HEK293 (cell line): ENCODE measurements at regions not wholly inside any gene's neighbourhood (a gene's known extent, or its start where the extent isn't known, plus 50 kb on each side); places are given as distances from the start of the nearest gene placed in this dataset.

Experiments used
- ATF2 ChIP-seq: fragments of 450-650 bp; formaldehyde crosslinking; IDR thresholded peaks from 2 replicates; pipeline ENCODE4 v1.5.1; 2016; ENCODE audit warnings: missing biosample characterization, missing genetic modification characterization, low read depth
- CTCF ChIP-seq: fragments of 450-650 bp; formaldehyde crosslinking; IDR thresholded peaks from 2 replicates; pipeline ENCODE4 v1.5.1; 2016; ENCODE audit warnings: missing biosample characterization, missing genetic modification characterization
- OVOL3 ChIP-seq: fragments of 450-650 bp; formaldehyde crosslinking; IDR thresholded peaks from 2 replicates; pipeline ENCODE4 v1.5.1; 2016; ENCODE audit warnings: missing biosample characterization, missing genetic modification characterization
- PATZ1 ChIP-seq: fragments of 450-650 bp; formaldehyde crosslinking; IDR thresholded peaks from 2 replicates; pipeline ENCODE4 v1.5.1; 2016; ENCODE audit warnings: missing biosample characterization, missing genetic modification characterization
- ZBTB17 ChIP-seq: fragments of 450-650 bp; formaldehyde crosslinking; IDR thresholded peaks from 2 replicates; pipeline ENCODE4 v1.5.1; 2016; ENCODE audit warnings: missing biosample characterization, missing genetic modification characterization
- ZBTB6 ChIP-seq: fragments of 450-650 bp; formaldehyde crosslinking; IDR thresholded peaks from 2 replicates; pipeline ENCODE4 v1.5.1; 2017; ENCODE audit warnings: missing biosample characterization, missing genetic modification characterization
- ZNF133 ChIP-seq: fragments of 450-650 bp; formaldehyde crosslinking; IDR thresholded peaks from 2 replicates; pipeline ENCODE4 v1.5.1; 2016; ENCODE audit warnings: missing biosample characterization, missing genetic modification characterization
- ZNF398 ChIP-seq: fragments of 450-650 bp; formaldehyde crosslinking; IDR thresholded peaks from 2 replicates; pipeline ENCODE4 v1.5.1; 2017; ENCODE audit warnings: missing biosample characterization, missing genetic modification characterization
- ZNF518A ChIP-seq: fragments of 450-650 bp; formaldehyde crosslinking; conservative IDR thresholded peaks from 2 replicates; pipeline ENCODE4 v1.5.1; 2016; ENCODE audit warnings: low read depth, missing biosample characterization, missing genetic modification characterization
- ZNF530 ChIP-seq: fragments of 450-650 bp; formaldehyde crosslinking; IDR thresholded peaks from 2 replicates; pipeline ENCODE4 v1.5.1; 2016; ENCODE audit warnings: low read depth, missing biosample characterization, missing genetic modification characterization
- ZNF670 ChIP-seq: fragments of 450-650 bp; formaldehyde crosslinking; IDR thresholded peaks from 2 replicates; pipeline ENCODE4 v1.5.1; 2016; ENCODE audit warnings: missing biosample characterization, missing genetic modification characterization, low read depth
- ZNF768 ChIP-seq: fragments of 450-650 bp; formaldehyde crosslinking; IDR thresholded peaks from 2 replicates; pipeline ENCODE4 v1.5.1; 2018; ENCODE audit warnings: missing biosample characterization, mild to moderate bottlenecking, missing genetic modification characterization

GRCh38 chr14:71366861-71367260 is 459.6 kb downstream of the PCNX1 start:
- TF ChIP-seq PATZ1 (tag by site-specific recombination), result no peak
- TF ChIP-seq ZNF518A (tag by site-specific recombination), result no peak
- TF ChIP-seq ZNF768 (tag by site-specific recombination), result no peak
- TF ChIP-seq OVOL3 (tag by site-specific recombination), result no peak
- TF ChIP-seq CTCF, result no peak
- TF ChIP-seq ZNF530 (tag by site-specific recombination), result no peak
- TF ChIP-seq ZNF398, result no peak
- TF ChIP-seq ZNF670 (tag by site-specific recombination), result no peak
- TF ChIP-seq ATF2 (tag by site-specific recombination), result no peak
- no peak for TF ChIP-seq ZNF133 (tag by site-specific recombination)
- TF ChIP-seq ZBTB6, result no peak
- TF ChIP-seq ZBTB17 (tag by site-specific recombination), result no peak
